Epithelial cell of esophagus (primary cell): ENCODE measurements at regions not wholly inside any gene's neighbourhood (a gene's known extent, or its start where the extent isn't known, plus 50 kb on each side); places are given as distances from the start of the nearest gene placed in this dataset.

Source experiments
- DNase-seq: peaks from one replicate; pipeline ENCODE4 v3.0.0; 2010; ENCODE audit warnings: low read depth
- H3K4me3 ChIP-seq: 2 replicates; pipeline ENCODE4 v1.5.1; 2011; ENCODE audit warnings: mild to moderate bottlenecking, low read length, control low read depth
- TF ChIP-seq, protein P1 (sequence below): IDR thresholded peaks from 2 replicates; pipeline ENCODE4 v1.5.1; 2011; ENCODE audit warnings: low read depth, mild to moderate bottlenecking, low read length, control low read depth, inconsistent platforms; ENCODE audit not compliant: insufficient read depth; ENCODE audit errors: missing control alignments

DNA sequence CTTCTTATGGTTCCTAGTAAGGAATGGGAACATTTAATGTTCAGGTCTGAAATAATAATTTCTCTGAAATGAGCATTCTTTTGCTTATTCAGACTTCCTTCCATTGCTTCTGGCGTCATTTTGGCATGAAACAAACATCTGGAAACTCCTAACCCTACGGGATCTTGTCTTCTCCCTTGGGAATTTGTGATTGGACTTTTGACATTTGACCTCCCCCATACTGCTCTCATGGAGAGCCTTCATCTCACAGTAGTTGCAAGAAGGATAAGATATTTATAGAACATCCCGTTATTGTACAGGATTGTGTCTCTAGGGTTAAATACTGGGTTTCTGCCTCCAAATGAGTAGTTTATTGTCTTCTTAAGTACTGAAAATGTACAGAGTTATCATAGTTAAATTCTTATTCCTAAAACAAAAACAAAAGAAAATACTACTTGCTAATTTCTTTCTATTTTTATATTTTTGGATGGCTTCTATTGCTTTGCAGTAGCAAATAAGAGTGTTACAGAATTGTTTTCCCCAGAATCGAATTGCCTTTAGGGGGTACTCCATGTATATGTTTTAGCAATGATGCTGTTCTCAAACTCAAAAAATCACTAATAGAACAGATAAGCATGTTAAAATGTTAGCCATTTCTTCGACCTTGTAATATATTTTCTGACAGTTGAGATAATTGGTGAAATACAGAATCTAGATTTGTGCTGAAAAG is 366.8 kb downstream of the DLEU7 start:
- DNase-seq = no peak
- H3K4me3 ChIP-seq = no peak overlapping the region
- TF ChIP-seq, protein P1, sequence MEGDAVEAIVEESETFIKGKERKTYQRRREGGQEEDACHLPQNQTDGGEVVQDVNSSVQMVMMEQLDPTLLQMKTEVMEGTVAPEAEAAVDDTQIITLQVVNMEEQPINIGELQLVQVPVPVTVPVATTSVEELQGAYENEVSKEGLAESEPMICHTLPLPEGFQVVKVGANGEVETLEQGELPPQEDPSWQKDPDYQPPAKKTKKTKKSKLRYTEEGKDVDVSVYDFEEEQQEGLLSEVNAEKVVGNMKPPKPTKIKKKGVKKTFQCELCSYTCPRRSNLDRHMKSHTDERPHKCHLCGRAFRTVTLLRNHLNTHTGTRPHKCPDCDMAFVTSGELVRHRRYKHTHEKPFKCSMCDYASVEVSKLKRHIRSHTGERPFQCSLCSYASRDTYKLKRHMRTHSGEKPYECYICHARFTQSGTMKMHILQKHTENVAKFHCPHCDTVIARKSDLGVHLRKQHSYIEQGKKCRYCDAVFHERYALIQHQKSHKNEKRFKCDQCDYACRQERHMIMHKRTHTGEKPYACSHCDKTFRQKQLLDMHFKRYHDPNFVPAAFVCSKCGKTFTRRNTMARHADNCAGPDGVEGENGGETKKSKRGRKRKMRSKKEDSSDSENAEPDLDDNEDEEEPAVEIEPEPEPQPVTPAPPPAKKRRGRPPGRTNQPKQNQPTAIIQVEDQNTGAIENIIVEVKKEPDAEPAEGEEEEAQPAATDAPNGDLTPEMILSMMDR = no peak

DNA sequence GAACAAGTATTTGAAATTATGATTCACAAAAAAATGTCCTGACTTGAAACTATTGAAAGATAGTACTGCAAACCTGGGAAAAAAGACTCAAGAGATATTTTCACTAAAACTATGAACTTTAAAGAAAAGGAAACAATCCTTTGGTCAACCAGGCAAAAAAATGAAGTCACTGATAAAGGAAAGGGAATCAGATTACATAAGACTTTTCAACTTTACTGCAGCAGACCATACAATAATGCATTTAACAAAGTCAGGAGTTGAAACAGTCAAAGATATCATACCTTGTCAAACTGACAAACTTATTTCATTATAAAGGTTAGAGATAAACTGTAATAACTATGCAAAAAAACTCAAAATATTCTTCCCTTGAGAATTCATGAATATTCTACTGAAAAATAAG is 361.6 kb downstream of the DLEU7 start:
- no peak overlapping the region for H3K4me3 ChIP-seq
- DNase-seq = no peak
- TF ChIP-seq, protein P1 = no peak

DNA sequence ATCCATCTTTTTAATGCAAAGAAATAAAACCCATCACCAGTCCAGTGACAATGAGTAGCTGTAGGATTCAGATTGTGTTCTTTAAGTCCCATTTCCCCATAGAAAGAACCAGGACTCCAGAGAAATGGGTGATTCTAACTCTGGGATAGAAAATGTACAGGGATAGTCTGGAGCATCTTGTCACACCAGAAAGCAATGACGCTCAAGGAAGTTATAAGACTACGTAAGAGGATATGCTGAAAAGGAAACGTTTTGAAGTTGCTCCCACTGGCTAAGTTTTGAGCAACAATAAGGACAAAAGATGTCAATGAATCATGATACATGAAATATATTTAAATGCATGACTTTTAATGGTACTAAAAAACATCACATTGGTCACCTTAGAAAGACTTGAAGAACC is 360.1 kb downstream of the DLEU7 start:
- TF ChIP-seq, protein P1 = no peak
- no peak for DNase-seq
- H3K4me3 ChIP-seq = no peak overlapping the region

DNA sequence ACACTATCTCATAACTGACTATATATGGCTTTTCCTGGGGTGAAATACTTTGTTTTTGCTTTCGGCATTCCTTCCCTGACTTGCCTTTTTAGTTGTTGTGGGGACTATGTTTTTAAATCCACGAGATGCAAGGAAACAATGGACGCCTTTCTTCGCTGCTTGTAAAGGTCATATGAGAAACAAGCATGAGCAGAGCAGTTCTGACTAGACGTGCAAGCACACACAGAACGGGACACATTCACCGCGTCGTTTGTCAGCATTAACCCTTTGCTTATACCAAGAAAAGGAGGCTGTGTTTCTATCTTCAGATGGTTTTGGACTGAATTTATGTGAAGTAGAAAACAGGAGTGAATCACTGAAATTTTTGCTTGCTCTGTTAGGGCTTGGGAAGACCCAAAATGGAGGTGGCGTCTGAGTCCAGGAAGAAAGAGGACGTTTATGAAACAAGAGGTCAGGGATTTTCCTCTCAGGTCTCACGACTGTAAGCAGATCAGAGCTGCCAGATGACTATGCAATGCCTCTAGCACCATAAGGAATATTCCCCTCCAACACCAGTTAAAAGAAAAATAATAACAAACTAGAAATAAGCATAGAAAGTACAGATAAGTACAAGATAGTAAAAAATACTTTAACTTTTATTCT is 358.9 kb downstream of the DLEU7 start:
- DNase-seq = peak; percentile 25
- no peak overlapping the region for H3K4me3 ChIP-seq
- TF ChIP-seq, protein P1 = no peak

DNA sequence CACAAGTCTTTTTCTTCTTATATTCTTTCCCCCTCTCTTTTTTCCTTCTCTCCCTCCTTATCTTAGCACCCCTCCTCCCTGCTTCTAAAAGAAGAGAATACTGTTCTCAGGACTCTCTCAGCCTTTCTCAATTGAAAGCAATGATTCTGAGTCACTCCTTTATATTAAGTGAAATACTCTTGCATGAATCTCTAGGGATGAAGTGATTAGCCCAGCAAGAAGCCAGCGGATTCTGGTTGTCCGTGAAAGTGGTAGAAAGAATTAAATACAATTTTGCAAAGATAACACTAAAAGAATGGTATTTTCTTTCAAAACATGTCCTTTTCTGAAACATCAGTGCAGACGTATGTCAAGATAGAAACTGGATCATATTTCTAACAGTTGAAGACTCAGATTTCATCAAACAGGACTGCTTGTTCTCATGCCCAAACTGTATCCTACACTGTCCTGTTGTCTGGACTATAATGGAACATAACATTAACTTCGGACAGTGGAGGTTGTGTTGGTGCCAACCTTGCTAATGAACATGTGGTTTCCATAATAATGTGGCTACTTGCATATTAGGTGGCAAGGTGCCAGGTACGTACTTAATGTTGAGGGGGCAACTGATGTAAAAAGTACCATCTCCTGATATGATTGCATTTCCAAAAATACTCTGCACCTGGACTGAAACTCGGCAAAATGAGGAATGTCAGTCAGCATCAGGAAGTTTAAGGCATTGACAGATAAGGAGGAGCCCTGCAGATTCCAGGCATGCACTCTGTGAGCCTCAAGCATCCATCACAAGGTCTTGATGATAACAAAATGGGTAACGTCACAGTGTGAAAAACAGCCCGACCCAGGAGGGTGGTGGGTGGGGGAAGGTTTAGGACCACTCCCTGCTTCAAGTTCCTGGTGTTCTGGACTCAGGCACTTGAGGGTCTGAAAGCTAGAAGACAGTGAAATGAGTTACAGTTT is 357.2 kb downstream of the DLEU7 start:
- TF ChIP-seq, protein P1 = no peak
- no peak overlapping the region for H3K4me3 ChIP-seq
- DNase-seq = no peak

DNA sequence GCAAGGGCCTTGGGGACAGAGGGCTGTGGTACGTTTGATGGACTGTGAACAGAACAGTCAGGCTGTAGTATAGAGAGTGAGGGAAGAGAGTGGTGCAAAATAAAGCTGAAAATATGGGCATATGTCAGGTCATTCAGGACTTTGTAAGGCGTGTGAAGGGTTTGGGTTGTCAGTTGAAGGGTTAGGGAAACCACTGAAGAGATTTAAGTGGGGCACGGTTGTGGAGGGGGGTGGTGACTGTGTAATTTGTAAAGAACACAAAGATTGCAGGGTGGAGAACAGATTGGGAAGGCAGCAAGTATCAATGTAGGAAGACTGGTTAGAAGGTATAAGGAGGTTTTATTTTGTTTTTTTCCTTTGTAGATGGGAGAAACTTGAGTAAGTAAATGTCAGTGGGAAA is 349.8 kb downstream of the DLEU7 start:
- no peak for DNase-seq
- TF ChIP-seq, protein P1 = no peak
- no peak overlapping the region for H3K4me3 ChIP-seq
